ENCODE measurements at regions not wholly inside any gene's neighbourhood (a gene's known extent, or its start where the extent isn't known, plus 50 kb on each side); places are given as distances from the start of the nearest gene placed in this dataset.

- no peak for DNase-seq (ENCODE audit: low read depth)
These were observed 386.6 kb upstream of the DAB2 start for GRCh38 chr5:39811381-39811780.

- DNase-seq (ENCODE audit: low read depth): no peak
These were observed 383.9 kb upstream of the DAB2 start for GRCh38 chr5:39808656-39809055.

- no peak for DNase-seq (ENCODE audit: low read depth)
These were observed 376.5 kb upstream of the DAB2 start for GRCh38 chr5:39801306-39801705.

- DNase-seq (ENCODE audit: low read depth): no peak
These were observed 375.3 kb upstream of the DAB2 start for GRCh38 chr5:39800042-39800601.

GRCh38 chr5:39799242-39799641 is 374.5 kb upstream of the DAB2 start:
- no peak for DNase-seq (ENCODE audit: low read depth)

- DNase-seq (ENCODE audit: low read depth): no peak
These were observed 369.9 kb upstream of the DAB2 start for GRCh38 chr5:39794513-39795210.

- no peak for DNase-seq (ENCODE audit: low read depth)
These were observed 360.6 kb upstream of the DAB2 start for GRCh38 chr5:39785410-39785809.

- peak; percentile 51 for DNase-seq (ENCODE audit: low read depth)
These were observed 359.1 kb upstream of the DAB2 start for GRCh38 chr5:39783756-39784421.

GRCh38 chr5:39780347-39780746 is 355.6 kb upstream of the DAB2 start:
- peak; percentile 33 for DNase-seq (ENCODE audit: low read depth)

- no peak for DNase-seq (ENCODE audit: low read depth)
These were observed 355.1 kb upstream of the DAB2 start for GRCh38 chr5:39779831-39780230.

- DNase-seq (ENCODE audit: low read depth): peak; percentile 57
These were observed 351.1 kb upstream of the DAB2 start for GRCh38 chr5:39775797-39776365.

GRCh38 chr5:39775086-39775796 is 350.5 kb upstream of the DAB2 start:
- DNase-seq (ENCODE audit: low read depth): peak; percentile 91

GRCh38 chr5:39774605-39775004 is 349.8 kb upstream of the DAB2 start:
- DNase-seq (ENCODE audit: low read depth): no peak

- DNase-seq (ENCODE audit: low read depth): peak; percentile 79
These were observed 347.5 kb upstream of the DAB2 start for GRCh38 chr5:39772307-39772706.

GRCh38 chr5:39767916-39768315 is 343.1 kb upstream of the DAB2 start:
- DNase-seq (ENCODE audit: low read depth): no peak

- DNase-seq (ENCODE audit: low read depth): peak; percentile 37
These were observed 340.6 kb upstream of the DAB2 start for GRCh38 chr5:39765366-39765765.

GRCh38 chr5:39762761-39763160 is 338.0 kb upstream of the DAB2 start:
- no peak for DNase-seq (ENCODE audit: low read depth)

GRCh38 chr5:39761199-39761950 is 336.6 kb upstream of the DAB2 start:
- DNase-seq (ENCODE audit: low read depth): peak; percentile 37

- peak; percentile 98 for DNase-seq (ENCODE audit: low read depth)
These were observed 335.8 kb upstream of the DAB2 start for GRCh38 chr5:39760385-39761198.

GRCh38 chr5:39759701-39760100 is 334.9 kb upstream of the DAB2 start:
- DNase-seq (ENCODE audit: low read depth): no peak

- no peak for DNase-seq (ENCODE audit: low read depth)
These were observed 333.6 kb upstream of the DAB2 start for GRCh38 chr5:39758426-39758825.
